Esophagus squamous epithelium (tissue), 5 donors: ENCODE measurements at regions not wholly inside any gene's neighbourhood (a gene's known extent, or its start where the extent isn't known, plus 50 kb on each side); places are given as distances from the start of the nearest gene placed in this dataset.

Experiments
- DNase-seq: peaks from one replicate; lab custom pipeline; 2025; lab: John Stamatoyannopoulos, UW
- H3K27ac ChIP-seq, 4 donors: fragments of 200-600 bp; sonication (generic); one replicate each; pipeline ENCODE4 v1.5.1; 2016 to 2019; ENCODE audit warnings: mild to moderate bottlenecking in 1 of 4
- H3K27me3 ChIP-seq, 4 donors: fragments of 200-600 bp; sonication (generic); 1 replicate in 3 of 4; 2 replicates in 1 of 4; pipeline versions ENCODE4 v1.5.1 to v1.6.0; 2017 to 2021; ENCODE audit warnings: antibody characterized with exemption in 1 of 4
- H3K36me3 ChIP-seq, 3 donors: fragments of 200-600 bp; sonication (generic); one replicate each; pipeline ENCODE4 v1.5.1; 2016 to 2019
- H3K4me1 ChIP-seq, 3 donors: fragments of 200-600 bp; sonication (generic); one replicate each; pipeline ENCODE4 v1.5.1; 2017 to 2019
- H3K4me3 ChIP-seq, 4 donors: fragments of 200-600 bp; sonication (generic); 1 replicate in 3 of 4; 2 replicates in 1 of 4; pipeline ENCODE4 v1.5.1; 2016 to 2019; ENCODE audit warnings: mild to moderate bottlenecking in 2 of 4, moderate library complexity in 1 of 4
- H3K9me3 ChIP-seq, 3 donors: fragments of 200-600 bp; sonication (generic); one replicate each; pipeline ENCODE4 v1.5.1; 2016 to 2019
- POLR2A ChIP-seq, 4 donors: fragments of 450-650 bp; IDR thresholded peaks; one replicate each; pipeline ENCODE4 v1.6.1; 2017; ENCODE audit warnings: antibody characterized with exemption in 4 of 4, mild to moderate bottlenecking in 4 of 4, moderate library complexity in 3 of 4
- WGBS, 2 donors: methylation state at CpG; one replicate each; pipeline ENCODE4 v1.1.5; 2018; 5-methylcytosine and 5-hydroxymethylcytosine counted together
- intact Hi-C: fragments of 100-400 bp; cut with DNase I; formaldehyde crosslinking; loops from one replicate; pipeline ENCODE4 v1.15.0; 2022
- TF ChIP-seq, protein P1 (sequence below), 6 experiments: fragments of 450-650 bp in 4 of 6; fragments of 200-600 bp in 2 of 6; sonication (generic) in 2 of 6; IDR thresholded peaks; one replicate each; pipeline ENCODE4 v1.5.1; 2016 to 2019; ENCODE audit warnings: antibody characterized with exemption in 6 of 6, mild to moderate bottlenecking in 4 of 6, moderate library complexity in 4 of 6
- donor health status: DM: yes; HTN: yes; CAD: no.

DNA sequence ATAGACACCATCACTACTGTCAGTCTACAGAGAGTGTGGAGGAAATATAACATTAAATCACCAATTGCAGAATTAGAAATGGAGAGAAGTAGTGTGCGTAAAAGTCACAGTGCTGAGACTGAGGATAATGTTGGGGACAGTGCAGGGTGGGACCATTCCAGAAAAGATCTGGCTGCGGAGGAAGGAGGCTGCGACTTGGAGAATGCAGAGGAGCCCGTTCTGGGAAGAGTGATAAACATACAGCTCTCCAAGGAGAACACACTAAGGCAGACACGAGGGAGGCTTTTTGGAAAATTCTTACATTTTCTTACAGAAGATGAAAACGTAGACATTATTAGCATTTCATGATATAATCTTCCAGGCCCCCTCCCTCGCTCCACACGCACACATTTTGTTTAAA is 337.8 kb downstream of the IRS2 start:
- Histone ChIP-seq H3K4me3 (no peak overlapping the region), H3K4me1 (no peaks in the 10 kb centered on the region), H3K36me3 (no peaks in the 10 kb centered on the region), H3K27ac (no peak overlapping the region), H3K9me3 (no peaks in the 10 kb centered on the region), H3K27me3 (no peaks in the 10 kb centered on the region)
- TF ChIP-seq, protein P1, sequence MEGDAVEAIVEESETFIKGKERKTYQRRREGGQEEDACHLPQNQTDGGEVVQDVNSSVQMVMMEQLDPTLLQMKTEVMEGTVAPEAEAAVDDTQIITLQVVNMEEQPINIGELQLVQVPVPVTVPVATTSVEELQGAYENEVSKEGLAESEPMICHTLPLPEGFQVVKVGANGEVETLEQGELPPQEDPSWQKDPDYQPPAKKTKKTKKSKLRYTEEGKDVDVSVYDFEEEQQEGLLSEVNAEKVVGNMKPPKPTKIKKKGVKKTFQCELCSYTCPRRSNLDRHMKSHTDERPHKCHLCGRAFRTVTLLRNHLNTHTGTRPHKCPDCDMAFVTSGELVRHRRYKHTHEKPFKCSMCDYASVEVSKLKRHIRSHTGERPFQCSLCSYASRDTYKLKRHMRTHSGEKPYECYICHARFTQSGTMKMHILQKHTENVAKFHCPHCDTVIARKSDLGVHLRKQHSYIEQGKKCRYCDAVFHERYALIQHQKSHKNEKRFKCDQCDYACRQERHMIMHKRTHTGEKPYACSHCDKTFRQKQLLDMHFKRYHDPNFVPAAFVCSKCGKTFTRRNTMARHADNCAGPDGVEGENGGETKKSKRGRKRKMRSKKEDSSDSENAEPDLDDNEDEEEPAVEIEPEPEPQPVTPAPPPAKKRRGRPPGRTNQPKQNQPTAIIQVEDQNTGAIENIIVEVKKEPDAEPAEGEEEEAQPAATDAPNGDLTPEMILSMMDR (IDR thresholded peaks at IDR 0.05): no peak
- 82 to 88% methylated on average over 8 of the region's 8 CpGs for WGBS, 2 donors
- DNase-seq: no peak
- intact Hi-C loops: no loop called here

DNA sequence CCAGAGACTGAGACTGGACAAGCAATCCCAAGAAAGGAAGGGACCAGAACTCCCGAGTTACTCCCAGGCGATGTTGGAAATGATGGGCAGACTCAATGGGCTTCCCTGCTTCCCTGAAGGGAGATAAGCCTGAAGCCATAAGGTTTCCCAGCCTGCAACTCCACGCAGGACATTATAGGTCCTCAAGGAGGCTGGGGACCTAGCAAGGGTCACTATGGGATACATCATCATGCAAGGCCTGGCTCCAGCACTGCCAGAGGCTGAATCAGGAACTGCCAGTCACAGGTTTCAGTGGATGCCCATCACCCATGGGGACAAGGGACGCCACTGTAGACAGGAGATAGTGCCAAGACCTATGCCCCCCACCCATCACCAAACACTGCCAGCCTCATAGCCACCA is 338.7 kb downstream of the IRS2 start:
- H3K27me3 ChIP-seq: no peaks in the 10 kb centered on the region
- H3K36me3 ChIP-seq: no peaks in the 10 kb centered on the region
- no peaks in the 10 kb centered on the region for H3K4me1 ChIP-seq
- WGBS, 2 donors: 83 to 86% methylated on average over 3 of the region's 4 CpGs
- no peak for DNase-seq
- H3K27ac ChIP-seq: no peak overlapping the region
- intact Hi-C loops: no loop called here
- TF ChIP-seq, protein P1 (IDR thresholded peaks at IDR 0.05): no peak
- TF ChIP-seq POLR2A (IDR thresholded peaks at IDR 0.05): no peak
- H3K4me3 ChIP-seq: no peak overlapping the region
- no peaks in the 10 kb centered on the region for H3K9me3 ChIP-seq

DNA sequence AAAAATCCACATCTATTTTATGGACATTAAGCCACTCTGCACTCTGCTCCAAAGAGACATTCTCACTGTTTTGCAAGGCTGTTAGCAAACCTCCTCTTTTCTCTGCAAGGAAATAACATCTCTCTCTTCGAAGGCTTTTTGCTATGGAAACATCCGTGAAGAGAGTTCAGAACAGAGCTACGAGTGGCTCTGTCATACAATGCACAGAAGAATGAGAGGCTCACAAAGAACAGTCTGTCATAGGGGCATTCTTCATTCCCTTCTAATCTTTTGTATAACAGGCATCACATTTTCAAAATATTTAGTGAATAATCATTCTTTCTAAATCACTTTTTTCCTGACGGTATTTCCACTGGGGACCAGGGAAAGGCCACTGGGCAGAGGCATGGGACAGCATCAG is 346.1 kb downstream of the IRS2 start:
- intact Hi-C loops: no loop called here
- Histone ChIP-seq H3K4me1 (peaks cover 0 to 4% (median 0%) of the 10 kb centered on the region in 3 donors), H3K4me3 (no peak overlapping the region), H3K27me3 (no peaks in the 10 kb centered on the region), H3K9me3 (no peaks in the 10 kb centered on the region), H3K36me3 (no peaks in the 10 kb centered on the region), H3K27ac (no peak overlapping the region)
- no peak for DNase-seq
- TF ChIP-seq POLR2A (IDR thresholded peaks at IDR 0.05): no peak
- TF ChIP-seq, protein P1 (IDR thresholded peaks at IDR 0.05): no peak
- 58 to 70% methylated on average over 4 of the region's 4 CpGs for WGBS, 2 donors

DNA sequence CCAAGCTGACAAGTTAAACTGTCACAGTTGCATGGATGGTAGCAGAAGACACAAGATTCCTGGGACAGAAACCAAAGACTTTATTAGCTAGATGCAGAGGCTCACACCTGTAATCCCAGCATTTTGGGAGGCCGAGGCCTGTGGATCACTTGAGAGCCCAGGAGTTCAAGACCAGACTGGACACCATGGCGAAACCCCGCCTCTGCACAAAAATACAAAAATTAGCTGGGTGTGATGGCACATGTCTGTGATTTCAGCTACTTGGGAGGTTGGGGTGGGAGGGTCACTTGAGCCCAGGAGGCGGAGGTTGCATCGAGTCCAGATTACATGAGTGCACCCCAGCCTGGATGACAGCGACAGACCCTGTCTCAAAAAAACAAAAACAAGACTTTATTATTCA is 346.6 kb downstream of the IRS2 start:
- intact Hi-C loops: no loop called here
- DNase-seq: no peak
- no peaks in the 10 kb centered on the region for H3K27me3 ChIP-seq
- H3K27ac ChIP-seq: no peak overlapping the region
- TF ChIP-seq, protein P1 (IDR thresholded peaks at IDR 0.05): no peak
- no peak for TF ChIP-seq POLR2A (IDR thresholded peaks at IDR 0.05)
- no peaks in the 10 kb centered on the region for H3K9me3 ChIP-seq
- no peaks in the 10 kb centered on the region for H3K36me3 ChIP-seq
- H3K4me3 ChIP-seq: no peak overlapping the region
- 93 to 100% methylated on average over 3 to 6 of the region's 6 CpGs for WGBS, 2 donors
- H3K4me1 ChIP-seq: peaks cover 0 to 4% (median 0%) of the 10 kb centered on the region in 3 donors

DNA sequence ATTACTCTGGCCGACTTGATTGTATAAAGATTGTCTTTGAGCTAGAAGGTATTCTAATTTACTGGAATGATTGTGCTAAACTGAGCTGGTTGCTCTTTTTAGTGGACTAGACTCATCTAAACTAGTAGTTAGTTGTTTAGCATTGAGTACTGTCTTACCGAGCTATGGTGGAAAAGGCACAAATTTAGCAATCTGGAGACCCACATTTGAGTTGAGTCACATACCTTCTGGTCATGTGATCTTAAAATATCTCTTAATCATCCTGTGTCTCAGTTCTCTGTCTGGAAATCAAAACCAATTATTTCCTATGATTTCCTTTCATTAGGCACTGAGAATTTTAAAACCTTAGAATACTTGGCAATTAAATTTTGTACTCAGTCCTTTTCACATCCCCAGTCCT is 349.5 kb downstream of the IRS2 start:
- intact Hi-C loops: no loop called here
- Histone ChIP-seq H3K9me3 (peaks cover 0 to 8% (median 0%) of the 10 kb centered on the region in 3 donors), H3K4me3 (no peak overlapping the region), H3K36me3 (no peaks in the 10 kb centered on the region), H3K27me3 (no peaks in the 10 kb centered on the region), H3K27ac (no peak overlapping the region), H3K4me1 (peaks cover 0 to 13% (median 0%) of the 10 kb centered on the region in 3 donors)
- DNase-seq: no peak
- no peak for TF ChIP-seq POLR2A (IDR thresholded peaks at IDR 0.05)
- TF ChIP-seq, protein P1 (IDR thresholded peaks at IDR 0.05): no peak
- 43 to 65% methylated on average over 2 of the region's 2 CpGs for WGBS, 2 donors
